ENCODE measurements at regions not wholly inside any gene's neighbourhood (a gene's known extent, or its start where the extent isn't known, plus 50 kb on each side); places are given as distances from the start of the nearest gene placed in this dataset.

- Histone ChIP-seq H3K27ac (ENCODE audit: low read length) (no peak overlapping the region), H3K4me1 (ENCODE audit: control insufficient read depth in 1 of 2, insufficient read depth in 2 of 2, low read length in 2 of 2) (no peaks in the 10 kb centered on the region), H3K27me3 (ENCODE audit: low read depth, low read length) (no peaks in the 10 kb centered on the region), H3K9me3 (ENCODE audit: control insufficient read depth in 1 of 2, low read length in 2 of 2) (peaks cover 2 to 3% of the 10 kb centered on the region in 2 donors), H3K36me3 (ENCODE audit: control insufficient read depth in 1 of 2, insufficient read depth in 2 of 2, low read length in 2 of 2) (no peaks in the 10 kb centered on the region), H3K4me3 (ENCODE audit: low read depth in 1 of 2, low read length in 2 of 2) (no peak overlapping the region)
Observed at GRCh38 chr4:12555011-12555410, 929.1 kb downstream of the RAB28 start.

GRCh38 chr4:12548678-12549077 is 935.5 kb downstream of the RAB28 start:
- Histone ChIP-seq H3K27me3 (ENCODE audit: low read depth, low read length) (no peaks in the 10 kb centered on the region), H3K9me3 (ENCODE audit: control insufficient read depth in 1 of 2, low read length in 2 of 2) (peaks cover 2 to 3% of the 10 kb centered on the region in 2 donors), H3K4me3 (ENCODE audit: low read depth in 1 of 2, low read length in 2 of 2) (no peak overlapping the region), H3K27ac (ENCODE audit: low read length) (no peak overlapping the region), H3K36me3 (ENCODE audit: control insufficient read depth in 1 of 2, insufficient read depth in 2 of 2, low read length in 2 of 2) (no peaks in the 10 kb centered on the region), H3K4me1 (ENCODE audit: control insufficient read depth in 1 of 2, insufficient read depth in 2 of 2, low read length in 2 of 2) (no peaks in the 10 kb centered on the region)

- H3K4me3 ChIP-seq (ENCODE audit: low read depth in 1 of 2, low read length in 2 of 2): no peak overlapping the region
- no peaks in the 10 kb centered on the region for H3K4me1 ChIP-seq (ENCODE audit: control insufficient read depth in 1 of 2, insufficient read depth in 2 of 2, low read length in 2 of 2)
- no peaks in the 10 kb centered on the region for H3K36me3 ChIP-seq (ENCODE audit: control insufficient read depth in 1 of 2, insufficient read depth in 2 of 2, low read length in 2 of 2)
- H3K27ac ChIP-seq (ENCODE audit: low read length): no peak overlapping the region
- no peaks in the 10 kb centered on the region for H3K27me3 ChIP-seq (ENCODE audit: low read depth, low read length)
- H3K9me3 ChIP-seq (ENCODE audit: control insufficient read depth in 1 of 2, low read length in 2 of 2): peaks cover 0 to 3% of the 10 kb centered on the region in 2 donors
Observed at GRCh38 chr4:12545812-12546211, 938.3 kb downstream of the RAB28 start.

- Histone ChIP-seq H3K27me3 (ENCODE audit: low read depth, low read length) (no peaks in the 10 kb centered on the region), H3K4me3 (ENCODE audit: low read depth in 1 of 2, low read length in 2 of 2) (no peak overlapping the region), H3K36me3 (ENCODE audit: control insufficient read depth in 1 of 2, insufficient read depth in 2 of 2, low read length in 2 of 2) (no peaks in the 10 kb centered on the region), H3K4me1 (ENCODE audit: control insufficient read depth in 1 of 2, insufficient read depth in 2 of 2, low read length in 2 of 2) (no peaks in the 10 kb centered on the region), H3K27ac (ENCODE audit: low read length) (no peak overlapping the region), H3K9me3 (ENCODE audit: control insufficient read depth in 1 of 2, low read length in 2 of 2) (no peaks in the 10 kb centered on the region)
Observed at GRCh38 chr4:12538162-12538561, 946.0 kb downstream of the RAB28 start.

- H3K4me1 ChIP-seq (ENCODE audit: control insufficient read depth in 1 of 2, insufficient read depth in 2 of 2, low read length in 2 of 2): no peaks in the 10 kb centered on the region
- H3K27me3 ChIP-seq (ENCODE audit: low read depth, low read length): no peaks in the 10 kb centered on the region
- H3K4me3 ChIP-seq (ENCODE audit: low read depth in 1 of 2, low read length in 2 of 2): no peak overlapping the region
- no peaks in the 10 kb centered on the region for H3K9me3 ChIP-seq (ENCODE audit: control insufficient read depth in 1 of 2, low read length in 2 of 2)
- H3K36me3 ChIP-seq (ENCODE audit: control insufficient read depth in 1 of 2, insufficient read depth in 2 of 2, low read length in 2 of 2): no peaks in the 10 kb centered on the region
- no peak overlapping the region for H3K27ac ChIP-seq (ENCODE audit: low read length)
Observed at GRCh38 chr4:12534684-12535083, 949.5 kb downstream of the RAB28 start.

GRCh38 chr4:12519426-12519825 is 964.7 kb downstream of the RAB28 start:
- no peaks in the 10 kb centered on the region for H3K4me1 ChIP-seq (ENCODE audit: control insufficient read depth in 1 of 2, insufficient read depth in 2 of 2, low read length in 2 of 2)
- H3K27ac ChIP-seq (ENCODE audit: low read length): no peak overlapping the region
- H3K36me3 ChIP-seq (ENCODE audit: control insufficient read depth in 1 of 2, insufficient read depth in 2 of 2, low read length in 2 of 2): no peaks in the 10 kb centered on the region
- H3K9me3 ChIP-seq (ENCODE audit: control insufficient read depth in 1 of 2, low read length in 2 of 2): peaks cover 0 to 7% of the 10 kb centered on the region in 2 donors
- no peaks in the 10 kb centered on the region for H3K27me3 ChIP-seq (ENCODE audit: low read depth, low read length)
- H3K4me3 ChIP-seq (ENCODE audit: low read depth in 1 of 2, low read length in 2 of 2): no peak overlapping the region

- Histone ChIP-seq H3K4me1 (ENCODE audit: control insufficient read depth in 1 of 2, insufficient read depth in 2 of 2, low read length in 2 of 2) (no peaks in the 10 kb centered on the region), H3K27me3 (ENCODE audit: low read depth, low read length) (no peaks in the 10 kb centered on the region), H3K27ac (ENCODE audit: low read length) (no peak overlapping the region), H3K4me3 (ENCODE audit: low read depth in 1 of 2, low read length in 2 of 2) (no peak overlapping the region), H3K9me3 (ENCODE audit: control insufficient read depth in 1 of 2, low read length in 2 of 2) (no peaks in the 10 kb centered on the region), H3K36me3 (ENCODE audit: control insufficient read depth in 1 of 2, insufficient read depth in 2 of 2, low read length in 2 of 2) (no peaks in the 10 kb centered on the region)
Observed at GRCh38 chr4:12507868-12508481, 976.2 kb downstream of the RAB28 start.

- Histone ChIP-seq H3K27ac (ENCODE audit: low read length) (no peak overlapping the region), H3K4me1 (ENCODE audit: control insufficient read depth in 1 of 2, insufficient read depth in 2 of 2, low read length in 2 of 2) (no peaks in the 10 kb centered on the region)
Observed at GRCh38 chr4:12500409-12500808, 983.7 kb downstream of the RAB28 start.

GRCh38 chr4:12499693-12500092 is 984.4 kb downstream of the RAB28 start:
- Histone ChIP-seq H3K9me3 (ENCODE audit: control insufficient read depth in 1 of 2, low read length in 2 of 2) (no peaks in the 10 kb centered on the region), H3K27ac (ENCODE audit: low read length) (no peak overlapping the region), H3K4me1 (ENCODE audit: control insufficient read depth in 1 of 2, insufficient read depth in 2 of 2, low read length in 2 of 2) (no peaks in the 10 kb centered on the region), H3K4me3 (ENCODE audit: low read depth in 1 of 2, low read length in 2 of 2) (no peak overlapping the region), H3K27me3 (ENCODE audit: low read depth, low read length) (no peaks in the 10 kb centered on the region), H3K36me3 (ENCODE audit: control insufficient read depth in 1 of 2, insufficient read depth in 2 of 2, low read length in 2 of 2) (no peaks in the 10 kb centered on the region)

More at GRCh38 chr4:12500409-12500808, 983.7 kb downstream of the RAB28 start:
- Histone ChIP-seq H3K9me3 (ENCODE audit: control insufficient read depth in 1 of 2, low read length in 2 of 2) (no peaks in the 10 kb centered on the region), H3K4me3 (ENCODE audit: low read depth in 1 of 2, low read length in 2 of 2) (no peak overlapping the region), H3K36me3 (ENCODE audit: control insufficient read depth in 1 of 2, insufficient read depth in 2 of 2, low read length in 2 of 2) (no peaks in the 10 kb centered on the region), H3K27me3 (ENCODE audit: low read depth, low read length) (no peaks in the 10 kb centered on the region)

- H3K4me1 ChIP-seq (ENCODE audit: control insufficient read depth in 1 of 2, insufficient read depth in 2 of 2, low read length in 2 of 2): no peaks in the 10 kb centered on the region
- no peaks in the 10 kb centered on the region for H3K36me3 ChIP-seq (ENCODE audit: control insufficient read depth in 1 of 2, insufficient read depth in 2 of 2, low read length in 2 of 2)
- H3K4me3 ChIP-seq (ENCODE audit: low read depth in 1 of 2, low read length in 2 of 2): no peak overlapping the region
- no peaks in the 10 kb centered on the region for H3K27me3 ChIP-seq (ENCODE audit: low read depth, low read length)
- H3K27ac ChIP-seq (ENCODE audit: low read length): no peak overlapping the region
- peaks cover 0 to under 1% of the 10 kb centered on the region in 2 donors for H3K9me3 ChIP-seq (ENCODE audit: control insufficient read depth in 1 of 2, low read length in 2 of 2)
Observed at GRCh38 chr4:12495211-12495610, 988.9 kb downstream of the RAB28 start.

GRCh38 chr4:12492730-12493393 is 991.3 kb downstream of the RAB28 start:
- no peak overlapping the region for H3K4me3 ChIP-seq (ENCODE audit: low read depth in 1 of 2, low read length in 2 of 2)
- H3K27me3 ChIP-seq (ENCODE audit: low read depth, low read length): no peaks in the 10 kb centered on the region
- no peak overlapping the region for H3K27ac ChIP-seq (ENCODE audit: low read length)
- H3K36me3 ChIP-seq (ENCODE audit: control insufficient read depth in 1 of 2, insufficient read depth in 2 of 2, low read length in 2 of 2): no peaks in the 10 kb centered on the region
- H3K4me1 ChIP-seq (ENCODE audit: control insufficient read depth in 1 of 2, insufficient read depth in 2 of 2, low read length in 2 of 2): peaks cover 0 to 3% of the 10 kb centered on the region in 2 donors
- H3K9me3 ChIP-seq (ENCODE audit: control insufficient read depth in 1 of 2, low read length in 2 of 2): peaks cover 0 to 2% of the 10 kb centered on the region in 2 donors

- Histone ChIP-seq H3K4me3 (ENCODE audit: low read depth in 1 of 2, low read length in 2 of 2) (no peak overlapping the region), H3K36me3 (ENCODE audit: control insufficient read depth in 1 of 2, insufficient read depth in 2 of 2, low read length in 2 of 2) (no peaks in the 10 kb centered on the region), H3K4me1 (ENCODE audit: control insufficient read depth in 1 of 2, insufficient read depth in 2 of 2, low read length in 2 of 2) (peaks cover 0 to 3% of the 10 kb centered on the region in 2 donors), H3K27ac (ENCODE audit: low read length) (no peak overlapping the region), H3K27me3 (ENCODE audit: low read depth, low read length) (no peaks in the 10 kb centered on the region), H3K9me3 (ENCODE audit: control insufficient read depth in 1 of 2, low read length in 2 of 2) (peaks cover 0 to 2% of the 10 kb centered on the region in 2 donors)
Observed at GRCh38 chr4:12488672-12489071, 995.5 kb downstream of the RAB28 start.
